Astrocyte (in vitro differentiated cells and primary cell): ENCODE measurements at regions not wholly inside any gene's neighbourhood (a gene's known extent, or its start where the extent isn't known, plus 50 kb on each side); places are given as distances from the start of the nearest gene placed in this dataset.

Experiments
- DNase-seq: peaks from one replicate; pipeline ENCODE4 v3.0.0-alpha.2; 2010; ENCODE audit warnings: low read depth
- FAIRE-seq: peaks from 2 replicates; lab custom pipeline; 2011; peaks lifted over from hg19 to GRCh38; lab: Jason Lieb, UNC
- H2AFZ ChIP-seq: 2 replicates; pipeline ENCODE4 v1.6.0; 2012; ENCODE audit warnings: low read depth, low read length, inconsistent platforms
- H3K27ac ChIP-seq: 2 replicates; pipeline ENCODE4 v1.5.1; 2011; ENCODE audit warnings: low read depth, low read length, inconsistent platforms
- H3K27me3 ChIP-seq: 2 replicates; pipeline ENCODE4 v1.6.0; 2011; ENCODE audit warnings: low read length, inconsistent platforms; ENCODE audit not compliant: insufficient read depth
- H3K36me3 ChIP-seq: 2 replicates; pipeline ENCODE4 v1.5.1; 2011; ENCODE audit warnings: low read length, inconsistent platforms; ENCODE audit not compliant: insufficient read depth
- H3K4me1 ChIP-seq: 2 replicates; pipeline ENCODE4 v1.5.1; 2011; ENCODE audit warnings: low read length, inconsistent platforms; ENCODE audit not compliant: insufficient read depth
- H3K4me2 ChIP-seq: 2 replicates; pipeline ENCODE4 v1.6.0; 2012; ENCODE audit warnings: low read length, inconsistent platforms
- H3K4me3 ChIP-seq: 2 replicates; pipeline ENCODE4 v1.5.1; 2011; ENCODE audit warnings: low read depth, mild to moderate bottlenecking, low read length, inconsistent platforms; ENCODE audit not compliant: insufficient read depth
- H3K79me2 ChIP-seq: 2 replicates; pipeline ENCODE4 v1.6.0; 2012; ENCODE audit warnings: mild to moderate bottlenecking, low read length, inconsistent platforms; ENCODE audit not compliant: insufficient read depth
- H3K9ac ChIP-seq: 2 replicates; pipeline ENCODE4 v1.6.0; 2012; ENCODE audit warnings: mild to moderate bottlenecking, low read length, inconsistent platforms
- H3K9me3 ChIP-seq: 2 replicates; pipeline ENCODE4 v1.5.1; 2012; ENCODE audit warnings: low read depth, mild to moderate bottlenecking, low read length, inconsistent platforms; ENCODE audit not compliant: insufficient read depth
- H4K20me1 ChIP-seq: 2 replicates; pipeline ENCODE4 v1.6.0; 2012; ENCODE audit warnings: low read length, inconsistent platforms; ENCODE audit not compliant: insufficient read depth
- H3K27ac Mint-ChIP-seq: one replicate; pipeline ENCODE4 v1.8.0; 2021; ENCODE audit warnings: mild to moderate bottlenecking, mixed read lengths; ENCODE audit not compliant: unreplicated experiment
- H3K27me3 Mint-ChIP-seq: one replicate; pipeline ENCODE4 v1.8.0; 2021; ENCODE audit warnings: low read depth, mixed read lengths; ENCODE audit not compliant: unreplicated experiment
- H3K36me3 Mint-ChIP-seq: one replicate; pipeline ENCODE4 v1.8.0; 2021; ENCODE audit warnings: low read depth, mixed read lengths; ENCODE audit not compliant: unreplicated experiment
- H3K4me1 Mint-ChIP-seq: one replicate; pipeline ENCODE4 v1.8.0; 2021; ENCODE audit warnings: low read depth, mixed read lengths; ENCODE audit not compliant: unreplicated experiment
- H3K4me3 Mint-ChIP-seq: one replicate; pipeline ENCODE4 v1.8.0; 2021; ENCODE audit warnings: mild to moderate bottlenecking, moderate library complexity, mixed read lengths; ENCODE audit not compliant: unreplicated experiment
- H3K9me3 Mint-ChIP-seq: one replicate; pipeline ENCODE4 v1.8.0; 2021; ENCODE audit warnings: mild to moderate bottlenecking, mixed read lengths; ENCODE audit not compliant: unreplicated experiment
- EZH2 ChIP-seq: IDR thresholded peaks from 2 replicates; pipeline ENCODE4 v1.6.1; 2012; ENCODE audit warnings: mild to moderate bottlenecking, low read length, inconsistent platforms; ENCODE audit not compliant: insufficient read depth
- TF ChIP-seq, protein P1 (sequence below): IDR thresholded peaks from 2 replicates; pipeline ENCODE4 v1.5.1; 2011; ENCODE audit warnings: low read depth, mild to moderate bottlenecking, inconsistent platforms, low read length, moderate library complexity; ENCODE audit not compliant: insufficient read depth

DNA sequence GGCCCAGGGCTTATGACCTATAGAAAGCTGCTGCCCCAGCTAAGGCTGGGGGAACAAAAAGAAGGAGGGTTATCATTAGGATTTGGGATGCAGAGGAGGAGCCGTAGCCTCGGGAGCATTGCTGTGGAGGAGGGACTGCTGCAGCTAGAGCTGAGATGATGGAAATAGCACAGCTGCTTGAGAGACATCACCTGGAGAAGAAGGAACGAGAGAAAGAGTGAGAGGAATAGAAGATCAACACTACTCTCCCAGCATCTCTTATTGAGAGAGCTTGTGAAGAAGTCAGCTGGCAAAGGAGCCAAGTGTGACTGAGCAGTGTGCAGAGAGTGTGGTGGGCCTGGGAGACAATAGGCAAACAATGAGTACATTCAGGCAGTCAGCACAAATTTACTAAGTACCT, 100.7 kb upstream of the PLET1 start:
- peaks cover 4% of the 10 kb centered on the region for H3K27me3 ChIP-seq
- H3K9ac ChIP-seq = no peak overlapping the region
- no peak overlapping the region for H3K4me3 ChIP-seq
- no peak overlapping the region for H2AFZ ChIP-seq
- FAIRE-seq (no peak), DNase-seq (no peak)
- no peak overlapping the region for H3K27ac ChIP-seq
- no peaks in the 10 kb centered on the region for H3K9me3 Mint-ChIP-seq
- H3K9me3 ChIP-seq = no peaks in the 10 kb centered on the region
- no peaks in the 10 kb centered on the region for H3K36me3 Mint-ChIP-seq
- H3K4me1 Mint-ChIP-seq = no peaks in the 10 kb centered on the region
- no peak for TF ChIP-seq EZH2
- TF ChIP-seq, protein P1, sequence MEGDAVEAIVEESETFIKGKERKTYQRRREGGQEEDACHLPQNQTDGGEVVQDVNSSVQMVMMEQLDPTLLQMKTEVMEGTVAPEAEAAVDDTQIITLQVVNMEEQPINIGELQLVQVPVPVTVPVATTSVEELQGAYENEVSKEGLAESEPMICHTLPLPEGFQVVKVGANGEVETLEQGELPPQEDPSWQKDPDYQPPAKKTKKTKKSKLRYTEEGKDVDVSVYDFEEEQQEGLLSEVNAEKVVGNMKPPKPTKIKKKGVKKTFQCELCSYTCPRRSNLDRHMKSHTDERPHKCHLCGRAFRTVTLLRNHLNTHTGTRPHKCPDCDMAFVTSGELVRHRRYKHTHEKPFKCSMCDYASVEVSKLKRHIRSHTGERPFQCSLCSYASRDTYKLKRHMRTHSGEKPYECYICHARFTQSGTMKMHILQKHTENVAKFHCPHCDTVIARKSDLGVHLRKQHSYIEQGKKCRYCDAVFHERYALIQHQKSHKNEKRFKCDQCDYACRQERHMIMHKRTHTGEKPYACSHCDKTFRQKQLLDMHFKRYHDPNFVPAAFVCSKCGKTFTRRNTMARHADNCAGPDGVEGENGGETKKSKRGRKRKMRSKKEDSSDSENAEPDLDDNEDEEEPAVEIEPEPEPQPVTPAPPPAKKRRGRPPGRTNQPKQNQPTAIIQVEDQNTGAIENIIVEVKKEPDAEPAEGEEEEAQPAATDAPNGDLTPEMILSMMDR = no peak
- H3K79me2 ChIP-seq = no peaks in the 10 kb centered on the region
- no peaks in the 10 kb centered on the region for H3K36me3 ChIP-seq
- H3K27me3 Mint-ChIP-seq = peaks cover 10% of the 10 kb centered on the region
- H3K4me2 ChIP-seq = no peak overlapping the region
- no peak overlapping the region for H3K4me3 Mint-ChIP-seq
- H4K20me1 ChIP-seq = no peaks in the 10 kb centered on the region
- H3K4me1 ChIP-seq = peaks cover 9% of the 10 kb centered on the region
- no peak overlapping the region for H3K27ac Mint-ChIP-seq

DNA sequence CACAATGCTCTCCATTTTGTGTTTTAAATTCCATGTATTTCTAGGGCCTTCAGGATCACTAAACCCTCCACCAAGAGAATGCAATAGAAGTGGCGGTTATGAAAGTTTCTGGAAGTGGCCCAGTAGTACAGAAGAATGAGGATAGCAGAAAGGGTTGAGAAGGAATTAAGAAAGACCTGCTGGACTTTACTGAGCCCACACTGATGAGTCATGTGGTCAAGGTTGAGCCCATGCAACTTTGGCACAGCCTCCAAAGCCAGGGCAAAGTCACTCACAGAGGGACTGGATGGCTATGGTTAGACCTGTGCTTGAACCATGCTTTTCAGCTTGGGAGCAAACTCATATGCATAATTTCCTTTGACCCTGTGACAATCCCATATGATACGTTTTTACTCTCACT, 102.9 kb upstream of the PLET1 start:
- Histone ChIP-seq H3K4me3 (no peak overlapping the region), H3K9me3 (no peaks in the 10 kb centered on the region), H3K4me1 (peaks cover 9% of the 10 kb centered on the region), H3K27me3 (peaks cover 4% of the 10 kb centered on the region), H2AFZ (no peak overlapping the region), H3K9ac (no peak overlapping the region), H4K20me1 (no peaks in the 10 kb centered on the region), H3K4me2 (no peak overlapping the region), H3K36me3 (no peaks in the 10 kb centered on the region), H3K79me2 (no peaks in the 10 kb centered on the region), H3K27ac (no peak overlapping the region)
- FAIRE-seq (peak; percentile 55), DNase-seq (peak; percentile 26)
- Mint-ChIP-seq H3K36me3 (no peaks in the 10 kb centered on the region), H3K9me3 (no peaks in the 10 kb centered on the region), H3K27me3 (peaks cover 13% of the 10 kb centered on the region), H3K4me3 (no peak overlapping the region), H3K4me1 (no peaks in the 10 kb centered on the region), H3K27ac (no peak overlapping the region)
- no peak for TF ChIP-seq EZH2
- TF ChIP-seq, protein P1 = no peak

DNA sequence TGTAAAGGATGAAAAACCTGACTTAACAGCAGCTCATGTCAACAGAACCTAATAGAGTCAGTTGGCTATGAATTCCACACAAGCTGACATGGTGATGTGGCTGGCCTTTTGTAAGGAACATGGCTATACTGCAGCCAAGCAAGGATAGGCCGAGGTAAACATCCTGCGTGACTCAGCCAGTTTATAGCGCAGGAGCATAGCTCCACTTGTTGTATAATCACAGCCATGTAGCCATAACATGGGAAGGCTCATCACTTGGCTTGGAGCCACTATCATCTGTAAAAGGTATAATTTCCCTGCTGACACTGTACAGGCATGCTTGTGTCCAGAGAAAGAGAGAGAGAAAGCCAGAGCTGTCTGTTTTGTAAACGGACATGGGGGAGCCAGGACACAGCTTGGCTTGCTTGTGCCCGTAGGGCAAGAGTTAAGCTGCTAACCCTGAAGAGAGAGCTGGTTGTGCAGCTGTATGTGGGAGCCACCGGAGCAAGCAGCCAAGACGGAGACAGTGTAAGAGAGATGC, 104.4 kb upstream of the PLET1 start:
- H3K4me1 Mint-ChIP-seq = no peaks in the 10 kb centered on the region
- no peaks in the 10 kb centered on the region for H3K36me3 Mint-ChIP-seq
- TF ChIP-seq, protein P1 = no peak
- no peak for TF ChIP-seq EZH2
- Histone ChIP-seq H3K79me2 (no peaks in the 10 kb centered on the region), H3K27me3 (no peaks in the 10 kb centered on the region), H3K4me2 (peak overlapping the region; percentile 33), H3K36me3 (no peaks in the 10 kb centered on the region), H4K20me1 (no peaks in the 10 kb centered on the region), H3K4me1 (peaks cover 9% of the 10 kb centered on the region), H3K9ac (no peak overlapping the region), H3K27ac (no peak overlapping the region), H2AFZ (peak overlapping the region; percentile 14), H3K9me3 (no peaks in the 10 kb centered on the region), H3K4me3 (no peak overlapping the region)
- H3K4me3 Mint-ChIP-seq = no peak overlapping the region
- FAIRE-seq = no peak
- peaks cover 20% of the 10 kb centered on the region for H3K27me3 Mint-ChIP-seq
- DNase-seq = peak; percentile 82
- H3K9me3 Mint-ChIP-seq = no peaks in the 10 kb centered on the region
- no peak overlapping the region for H3K27ac Mint-ChIP-seq
